SKM-1 (cell line): ENCODE measurements at regions not wholly inside any gene's neighbourhood (a gene's known extent, or its start where the extent isn't known, plus 50 kb on each side); places are given as distances from the start of the nearest gene placed in this dataset.
"Not testable (repeated sequence)": the region's sequence is repeated elsewhere in the genome, so short reads cannot be mapped to it uniquely, and the experiment has no call there.

Experiments
- DNase-seq: peaks from one replicate; lab custom pipeline; 2025; ENCODE audit not compliant: unreplicated experiment; lab: John Stamatoyannopoulos, UW

DNA sequence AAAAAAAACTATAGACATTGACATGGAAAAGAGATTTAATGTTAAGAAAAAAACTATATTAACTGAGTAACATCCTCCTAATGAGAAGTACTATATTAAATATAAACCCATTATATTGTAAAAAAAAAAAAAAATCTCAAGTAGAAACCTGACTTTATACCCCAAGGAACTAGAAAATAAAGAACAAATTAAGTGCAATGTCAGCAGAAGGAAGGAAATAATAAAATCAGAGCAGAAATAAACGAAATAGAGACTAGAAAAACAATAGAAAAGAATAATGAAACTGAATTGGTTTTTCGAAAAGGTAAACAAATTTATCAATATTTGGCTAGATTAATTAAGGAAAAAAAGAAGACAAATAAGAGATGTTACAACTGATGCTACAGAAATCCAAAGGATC, 329.1 kb upstream of the ZNF608 start:
- no peak for DNase-seq

DNA sequence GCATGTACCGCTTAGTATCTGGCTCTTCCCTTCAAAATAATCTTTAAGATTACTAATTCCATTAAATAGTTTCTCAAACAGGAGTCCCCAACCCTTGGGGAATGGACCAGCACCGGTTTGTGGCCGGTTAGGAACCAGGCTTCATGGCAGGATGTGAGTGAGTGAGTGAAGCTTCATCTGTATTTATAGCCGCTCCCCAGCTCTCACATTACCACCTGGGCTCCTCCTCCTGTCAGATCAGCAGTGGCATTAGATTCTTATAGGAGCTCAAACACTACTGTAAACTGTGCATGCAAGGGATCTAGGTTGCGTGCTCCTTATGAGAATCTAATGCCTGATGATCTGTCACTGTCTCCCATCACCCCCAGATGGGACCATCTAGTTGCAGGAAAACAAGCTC, 332.6 kb upstream of the ZNF608 start:
- not testable (repeated sequence) for DNase-seq

DNA sequence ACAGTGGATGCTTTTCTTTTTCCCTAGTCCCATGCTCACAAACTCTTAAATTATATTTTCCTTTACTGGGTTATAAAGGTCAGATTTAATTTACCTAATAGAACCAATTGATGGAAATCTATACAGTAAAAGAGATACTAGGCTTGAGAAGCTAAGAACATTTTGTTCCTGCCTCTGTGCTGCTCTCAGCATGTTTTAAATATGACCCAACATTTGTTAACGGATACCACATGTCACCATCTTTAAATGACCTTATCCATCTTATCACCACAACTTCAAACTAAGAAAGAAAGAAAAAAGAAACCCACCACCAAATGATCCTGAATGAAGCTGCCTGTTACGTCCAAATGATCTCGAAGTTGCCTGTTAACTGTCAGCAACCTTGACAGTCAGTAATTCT, 334.7 kb upstream of the ZNF608 start:
- DNase-seq, result no peak

DNA sequence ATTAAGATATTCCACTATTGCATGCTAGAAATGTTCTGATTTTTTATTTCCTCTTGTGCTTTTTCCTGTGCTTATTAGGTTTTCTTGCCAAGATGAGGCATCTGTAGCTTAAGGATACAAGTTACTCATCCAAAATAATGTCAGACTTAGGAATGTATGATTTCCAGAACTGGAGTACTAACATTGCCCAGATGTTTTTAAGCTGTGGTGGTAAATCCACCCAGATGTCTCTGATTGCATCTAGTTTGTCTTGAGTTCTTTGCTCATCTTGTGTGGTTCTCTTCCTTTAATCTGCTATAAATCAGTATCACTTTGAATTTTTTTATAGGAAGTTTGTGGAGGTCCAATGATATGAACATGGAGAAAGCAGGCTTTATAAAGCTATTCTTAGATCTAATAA, 337.5 kb upstream of the ZNF608 start:
- DNase-seq, result no peak

DNA sequence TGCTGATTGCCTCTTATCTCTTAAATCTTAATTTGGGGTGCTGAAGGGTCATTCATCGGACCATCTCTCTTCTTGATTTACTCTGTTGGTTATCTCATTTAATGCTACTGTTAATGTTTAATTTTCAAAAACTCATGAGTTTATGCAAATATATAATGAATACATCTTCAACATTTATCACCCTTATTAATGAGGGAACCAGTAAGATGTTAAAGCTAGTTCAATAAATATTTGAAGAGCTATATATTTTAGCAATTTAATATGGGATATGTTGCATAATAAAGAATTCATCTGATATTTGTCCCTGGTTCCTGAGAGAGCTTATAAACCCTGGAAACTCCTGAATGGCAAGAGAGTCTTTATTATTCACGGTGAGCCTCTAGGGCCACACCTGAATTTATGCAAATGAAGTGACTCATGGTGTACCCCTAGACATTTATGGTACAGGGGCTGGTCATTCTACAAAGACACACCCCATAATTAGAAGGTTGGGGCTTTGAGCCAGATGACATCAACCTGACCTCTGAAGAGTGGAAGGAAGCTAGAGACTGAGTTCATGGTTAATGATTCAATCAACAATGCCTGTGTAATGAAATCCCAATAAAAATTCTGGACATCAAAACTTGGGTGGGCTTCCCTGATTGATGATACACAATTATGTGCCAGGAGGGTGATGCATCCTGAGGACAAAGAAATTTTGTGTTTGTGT, 339.5 kb upstream of the ZNF608 start:
- DNase-seq, result no peak

DNA sequence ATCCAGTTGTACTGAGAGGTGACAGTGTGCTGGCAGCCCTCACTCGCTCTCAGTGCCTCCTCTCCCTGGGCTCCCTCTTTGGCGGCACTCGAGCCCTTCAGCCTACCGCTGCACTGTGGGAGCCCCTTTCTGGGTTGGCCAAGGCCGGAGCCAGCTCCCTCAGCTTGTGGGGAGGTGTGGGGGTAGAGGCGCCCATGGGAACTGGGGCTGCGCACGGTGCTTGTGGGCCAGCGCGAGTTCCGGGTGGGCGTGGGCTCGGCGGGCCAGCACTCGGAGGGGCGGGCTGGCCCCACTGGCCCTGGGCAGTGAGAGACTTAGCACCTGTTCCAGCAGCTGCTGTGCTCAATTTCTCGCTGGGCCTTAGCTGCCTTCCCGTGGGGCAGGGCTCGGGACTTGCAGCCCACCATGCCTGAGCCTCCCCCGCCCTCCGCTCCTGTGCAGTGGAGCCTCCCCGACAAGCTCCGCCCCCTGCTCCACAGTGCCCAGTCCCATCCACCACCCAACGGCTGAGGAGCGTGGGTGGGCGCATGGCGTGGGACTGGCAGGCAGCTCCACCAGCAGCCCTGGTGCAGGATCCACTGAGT, 342.2 kb upstream of the ZNF608 start:
- no peak for DNase-seq

DNA sequence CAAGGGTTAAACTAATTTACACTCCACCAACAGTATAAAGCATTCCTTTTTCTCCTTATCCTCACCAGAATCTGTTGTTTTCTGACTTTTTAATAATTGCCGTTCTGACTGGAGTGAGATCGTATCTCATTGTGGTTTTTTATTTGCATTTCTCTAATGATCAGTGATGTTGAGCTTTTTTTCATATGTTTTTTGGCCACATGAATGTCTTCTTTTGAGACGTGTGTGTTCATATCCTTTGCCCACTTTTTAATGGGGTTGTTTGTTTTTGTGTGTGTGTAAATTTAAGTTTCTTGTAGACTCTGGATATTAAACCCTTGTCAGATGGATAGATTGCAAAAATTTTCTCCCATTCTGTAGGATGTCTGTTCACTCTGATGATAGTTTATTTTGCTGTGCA, 345.7 kb upstream of the ZNF608 start:
- not testable (repeated sequence) for DNase-seq

DNA sequence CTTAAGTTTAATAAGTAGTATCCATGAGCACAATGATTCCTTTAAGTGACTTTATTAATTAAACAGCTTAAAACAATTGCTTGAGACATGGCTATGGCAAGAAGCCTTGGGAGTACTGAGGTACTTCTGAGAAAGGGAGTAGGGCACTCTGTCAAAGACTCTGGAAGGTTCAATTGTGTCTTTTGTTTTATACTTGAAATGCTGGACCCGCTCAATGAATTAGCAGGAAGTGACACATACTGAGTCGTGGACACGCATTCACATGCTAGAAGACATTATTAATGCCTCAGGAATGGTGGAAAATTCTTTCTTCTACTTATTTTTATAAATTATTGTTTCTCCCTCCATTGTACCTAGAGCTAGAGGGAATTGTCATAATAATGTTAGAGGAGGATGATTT, 347.3 kb upstream of the ZNF608 start:
- no peak for DNase-seq

DNA sequence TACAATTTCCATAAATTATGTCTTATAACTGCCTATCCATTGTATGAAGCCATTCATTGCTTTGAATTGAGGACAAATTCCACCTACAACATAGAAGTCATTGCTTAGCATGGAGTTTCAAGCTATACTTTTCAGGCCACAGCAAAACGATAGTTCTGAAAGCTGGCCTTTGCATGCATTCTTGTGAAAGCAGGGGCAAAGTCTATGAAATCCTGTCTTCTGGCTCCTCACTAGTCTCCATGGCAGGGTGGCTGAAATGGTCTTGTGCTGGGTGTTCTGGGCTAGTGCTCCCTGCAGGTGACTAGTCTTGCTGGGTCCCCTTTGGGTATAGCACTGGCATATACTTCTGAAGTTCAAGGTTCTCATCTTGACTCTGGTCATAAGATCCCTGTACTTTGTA, 353.9 kb upstream of the ZNF608 start:
- no peak for DNase-seq

DNA sequence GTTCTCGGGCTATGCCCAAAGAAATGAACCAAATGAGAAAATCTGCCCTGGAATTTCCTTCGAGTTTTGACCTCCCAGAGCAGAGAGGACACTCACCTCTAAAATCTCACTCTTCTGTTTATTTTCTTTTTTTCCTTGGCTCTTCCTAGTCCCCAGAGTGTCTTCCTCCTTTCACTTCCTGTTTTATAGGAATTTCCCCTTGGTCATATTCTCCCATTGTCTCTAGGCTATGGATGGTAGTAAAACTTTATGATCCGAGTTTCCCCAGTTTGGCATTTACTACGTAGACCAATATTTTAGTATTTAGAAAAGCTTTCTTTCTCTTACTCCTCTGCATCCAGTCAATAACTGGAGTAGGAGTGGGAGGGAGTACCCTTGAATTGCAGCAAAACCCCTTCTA, 354.5 kb upstream of the ZNF608 start:
- DNase-seq, result no peak

DNA sequence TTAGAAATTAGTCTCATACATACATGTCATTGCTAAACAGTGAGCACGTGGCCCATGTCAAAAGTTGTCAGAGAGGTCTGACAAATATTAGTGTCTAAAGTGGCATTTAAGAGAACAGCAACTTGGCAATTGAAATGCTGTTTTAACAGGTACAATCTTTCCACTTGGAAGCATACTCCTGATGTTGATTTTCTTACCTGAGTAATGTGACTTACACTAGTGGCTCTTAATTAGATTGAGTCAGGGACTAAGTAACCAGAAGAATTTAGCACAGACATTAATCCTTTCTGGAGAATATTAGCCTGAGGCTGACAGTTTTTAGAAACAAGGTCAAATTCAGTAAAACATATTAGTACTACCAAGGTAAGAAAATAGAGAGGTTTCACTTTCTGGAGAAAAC, 357.0 kb upstream of the ZNF608 start:
- no peak for DNase-seq

DNA sequence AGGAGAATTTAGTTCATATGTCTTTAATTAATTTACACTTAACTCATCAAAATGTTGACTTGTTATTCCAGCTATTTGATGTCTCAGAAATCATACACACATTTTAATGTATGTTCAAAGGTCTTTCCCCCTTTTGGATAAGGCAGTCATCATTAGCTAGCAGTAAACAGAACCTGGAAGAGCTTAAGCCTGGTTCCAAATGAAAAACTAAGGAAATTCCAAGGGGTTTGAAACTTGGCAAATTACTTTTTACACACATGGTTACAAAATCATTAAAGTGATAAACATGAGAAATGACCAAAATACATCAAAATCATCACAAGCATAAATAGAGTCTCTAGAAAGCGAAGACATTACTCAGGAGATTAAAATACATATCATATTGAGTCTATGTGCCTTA, 359.8 kb upstream of the ZNF608 start:
- DNase-seq, result no peak

DNA sequence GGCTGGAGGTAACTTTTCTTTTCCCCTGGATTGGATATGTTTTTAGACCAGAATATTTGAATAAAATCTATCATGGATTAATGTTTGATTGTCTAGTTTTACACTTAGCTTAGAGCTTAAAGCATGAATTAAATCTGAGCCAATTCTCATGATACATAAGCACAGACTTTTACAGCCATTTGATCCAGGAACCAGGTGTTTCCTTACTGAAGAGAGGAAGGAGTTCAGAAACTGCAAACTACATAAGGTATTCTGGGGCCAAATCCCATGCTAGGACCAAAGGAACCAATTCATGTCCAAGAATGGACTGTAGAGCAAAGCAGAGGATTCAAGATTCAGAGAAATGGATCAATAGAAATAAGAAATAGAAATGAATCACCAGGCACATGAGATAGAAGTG, 360.4 kb upstream of the ZNF608 start:
- no peak for DNase-seq

DNA sequence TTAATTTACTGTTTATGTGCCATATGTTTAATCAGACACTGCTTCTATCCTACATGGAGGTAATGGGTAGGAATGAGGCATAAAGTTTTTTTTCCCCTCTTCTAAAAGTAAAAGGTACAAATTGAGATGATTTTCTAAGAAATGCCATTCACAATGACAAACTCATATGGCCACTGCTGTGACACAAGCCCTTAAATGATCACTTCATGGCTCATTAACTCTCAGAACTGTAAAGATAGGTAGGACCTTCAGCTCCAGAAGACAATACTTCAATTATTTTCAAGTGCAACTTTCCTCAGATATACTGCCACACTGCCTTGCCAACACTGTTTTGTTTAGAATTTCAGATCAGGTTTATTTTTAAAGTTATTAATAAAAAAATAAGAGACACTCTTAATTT, 362.9 kb upstream of the ZNF608 start:
- DNase-seq, result no peak

DNA sequence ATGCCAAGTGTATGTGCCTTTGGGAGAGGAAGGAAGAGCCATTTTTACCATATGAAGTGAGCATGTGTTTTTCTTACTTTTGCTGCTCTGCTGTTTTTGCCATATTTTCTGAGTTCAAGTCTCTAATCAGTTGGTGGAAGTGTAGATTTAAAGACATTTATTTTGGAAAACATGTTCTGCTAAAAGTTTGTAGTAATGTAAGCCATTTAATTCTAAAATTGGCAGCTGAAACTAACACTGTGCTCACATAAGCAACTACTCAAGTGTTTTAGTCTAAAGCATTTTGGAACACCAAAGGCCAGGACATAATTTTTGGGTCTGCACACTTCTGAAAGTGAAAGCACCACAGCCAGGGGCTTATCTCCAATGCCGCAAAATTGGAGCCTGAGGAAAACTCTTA, 363.4 kb upstream of the ZNF608 start:
- no peak for DNase-seq

DNA sequence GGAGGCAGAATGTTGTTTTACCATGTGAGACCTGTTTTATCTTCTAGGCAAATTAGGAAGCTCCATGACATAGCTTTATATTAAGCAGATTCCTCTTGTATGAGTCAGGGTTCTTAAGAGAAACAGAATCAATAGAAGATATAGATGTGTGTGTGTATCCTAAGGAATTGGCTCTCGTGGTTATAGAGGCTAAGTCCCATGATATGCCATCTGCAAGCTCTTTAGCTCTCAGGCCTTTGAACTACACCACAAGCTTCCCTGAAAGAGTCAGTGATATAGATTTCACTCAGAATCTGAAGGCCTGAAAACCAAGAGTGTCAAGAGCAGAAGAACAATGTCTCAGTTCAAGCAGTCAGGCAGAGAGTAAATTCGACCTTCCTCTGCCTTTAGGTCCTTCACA, 365.8 kb upstream of the ZNF608 start:
- no peak for DNase-seq

DNA sequence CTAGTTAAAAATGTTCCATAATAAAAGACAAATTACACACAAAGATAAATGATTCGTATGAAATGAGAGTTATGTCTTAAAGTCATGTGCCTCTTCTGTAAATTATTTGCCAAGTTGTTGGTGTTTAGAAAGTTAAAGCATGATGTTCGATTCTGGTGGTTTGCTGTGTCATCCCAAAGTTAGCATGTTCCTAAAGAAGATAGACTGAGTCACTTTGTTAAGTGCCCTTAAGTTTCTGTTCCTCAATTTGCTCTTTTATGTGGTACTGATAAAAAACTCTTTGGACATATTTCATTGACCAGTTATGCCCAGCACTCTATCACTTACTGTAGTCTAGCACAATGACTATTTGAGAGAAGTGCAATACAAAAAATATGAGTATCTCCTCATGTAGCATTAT, 366.9 kb upstream of the ZNF608 start:
- DNase-seq, result no peak

DNA sequence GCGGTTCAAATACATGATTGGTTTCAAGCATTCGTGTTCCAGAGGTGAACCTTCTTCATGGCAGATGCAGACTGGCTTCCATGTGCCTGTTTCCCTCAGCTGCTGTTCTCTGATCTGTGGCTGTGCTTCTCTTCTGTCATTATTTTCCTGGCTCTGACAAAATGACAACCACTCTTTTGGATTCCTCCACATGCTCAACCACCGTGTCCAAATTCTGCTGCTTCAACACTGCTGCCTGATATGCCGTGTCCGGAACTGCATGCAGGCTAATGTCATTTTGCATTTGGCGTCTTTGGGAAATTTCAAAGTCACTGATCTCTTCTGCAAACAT, 368.7 kb upstream of the ZNF608 start:
- DNase-seq, result no peak

DNA sequence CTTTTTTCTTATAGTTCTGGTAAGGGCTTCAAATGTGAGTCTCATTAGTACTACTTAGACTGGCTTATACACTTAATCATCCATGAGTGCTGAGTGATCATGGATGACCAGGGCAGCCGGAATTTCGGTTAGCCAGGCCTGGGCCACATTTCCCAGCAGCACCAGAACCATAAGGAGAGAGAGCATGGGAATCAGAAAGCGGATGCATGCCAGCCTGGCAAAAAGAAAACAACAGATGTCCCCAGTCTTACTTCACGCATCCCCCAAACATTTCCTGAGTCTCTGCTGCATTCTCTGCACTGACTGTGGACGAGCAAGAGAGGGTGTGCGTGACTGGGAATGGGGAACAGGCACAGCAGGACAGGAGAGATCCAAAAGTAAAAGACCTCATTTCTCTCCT, 371.1 kb upstream of the ZNF608 start:
- DNase-seq, result no peak

DNA sequence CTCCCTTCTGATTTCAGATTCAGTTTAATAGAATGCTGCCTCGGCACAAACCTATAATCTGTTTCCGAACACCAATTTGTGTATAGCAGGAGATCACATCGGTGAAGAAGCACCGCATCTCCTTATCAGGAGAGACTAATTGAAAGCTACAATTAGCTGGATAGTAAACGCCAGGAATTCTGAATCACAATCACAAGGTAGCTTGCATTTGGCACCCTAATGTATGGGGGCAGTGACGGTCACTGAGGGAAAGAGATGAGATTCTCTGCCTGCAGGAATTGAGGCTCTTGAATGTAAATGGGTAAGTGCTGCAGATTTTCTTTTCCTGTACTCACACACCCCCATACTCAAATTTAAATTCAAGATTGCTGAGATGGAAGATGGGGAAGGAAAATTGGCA, 373.6 kb upstream of the ZNF608 start:
- DNase-seq, result no peak

DNA sequence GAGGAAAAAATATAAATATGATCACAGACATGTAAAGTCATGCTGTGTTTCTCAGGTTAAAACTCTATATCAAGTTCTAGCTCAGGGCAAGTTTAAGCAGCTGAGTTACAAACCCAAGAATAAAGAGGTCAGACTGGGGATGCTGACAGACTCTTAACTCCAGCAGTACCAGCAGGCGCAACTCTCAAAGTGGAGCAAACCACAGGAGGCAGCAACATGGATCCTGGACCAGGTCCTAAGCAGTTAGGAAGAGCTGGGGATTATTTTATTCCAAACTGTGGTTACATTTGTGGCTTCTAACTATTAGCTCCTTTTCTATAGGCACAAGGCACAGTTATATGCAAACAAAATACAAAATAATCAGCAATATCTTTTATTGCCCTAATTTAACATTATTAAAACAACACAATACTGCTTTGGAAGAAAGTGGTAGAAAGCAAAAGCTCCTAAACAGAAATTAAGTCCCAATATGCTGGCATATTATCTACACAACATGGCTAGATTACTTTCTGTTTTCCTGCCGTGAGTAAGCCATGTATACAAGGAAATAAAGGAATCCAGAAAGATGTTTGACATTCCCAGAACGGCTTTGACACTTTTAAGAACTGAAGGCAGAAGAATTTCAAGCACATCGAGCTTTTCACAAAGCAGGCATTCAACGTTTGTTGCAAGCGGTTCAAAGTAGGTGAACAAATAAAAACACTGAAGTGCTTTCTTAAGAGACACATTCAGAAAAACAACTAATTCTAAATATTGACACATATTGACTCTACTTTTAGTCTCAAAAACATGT, 378.8 kb upstream of the ZNF608 start:
- DNase-seq, result no peak

DNA sequence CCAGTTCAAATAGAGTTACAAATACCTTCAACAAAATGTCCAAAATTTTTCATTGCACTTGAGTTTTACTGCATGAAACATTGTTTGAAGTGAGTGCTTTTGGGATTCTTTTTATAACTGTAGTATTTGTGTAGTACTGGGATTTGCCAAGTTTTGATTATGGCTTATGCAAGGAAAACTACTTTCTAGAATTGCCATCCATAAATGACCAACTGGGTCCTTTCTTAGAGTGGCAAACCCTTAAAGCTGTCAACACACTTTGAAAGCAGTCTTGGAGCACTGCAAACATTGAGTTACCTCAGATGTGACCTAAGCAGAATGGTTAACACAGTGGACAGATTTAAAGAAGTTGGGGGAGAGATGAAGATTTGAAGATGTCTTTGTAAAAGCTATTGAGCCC, 379.6 kb upstream of the ZNF608 start:
- DNase-seq, result no peak
